ENCODE measurements at regions not wholly inside any gene's neighbourhood (a gene's known extent, or its start where the extent isn't known, plus 50 kb on each side); places are given as distances from the start of the nearest gene placed in this dataset.

- no peak for TF ChIP-seq POLR2A (IDR thresholded peaks at IDR 0.05)
- no peak for TF ChIP-seq CTCF (IDR thresholded peaks at IDR 0.05)
Observed at GRCh38 chr3:5276934-5277333, 89.4 kb downstream of the EDEM1 start.
